Heart left ventricle (tissue), 16 donors: ENCODE measurements at regions not wholly inside any gene's neighbourhood (a gene's known extent, or its start where the extent isn't known, plus 50 kb on each side); places are given as distances from the start of the nearest gene placed in this dataset.

Experiments used
- ATAC-seq, 4 donors: fragments of 200-7000 bp; cut with Tn5 transposase; one replicate each; pipeline ENCODE4 v1.9.1; 2020 to 2022; ENCODE audit warnings: moderate library complexity in 4 of 4, mild to moderate bottlenecking in 3 of 4, moderate number of reproducible peaks in 1 of 4
- DNase-seq, 5 donors: peaks; one replicate each; pipeline ENCODE4 v3.0.0-alpha.2; 2020
- H3K27ac ChIP-seq, 12 donors: fragments of 200-600 bp; sonication (generic) in 4 of 12; one replicate each; pipeline versions ENCODE4 v1.5.0 to v1.8.0; 2016 to 2022; ENCODE audit warnings: mild to moderate bottlenecking in 2 of 12
- H3K27me3 ChIP-seq, 9 donors: fragments of 200-600 bp; sonication (generic) in 2 of 9; one replicate each; pipeline versions ENCODE4 v1.5.1 to v1.8.0; 2016 to 2022; ENCODE audit warnings: mild to moderate bottlenecking in 3 of 9
- H3K36me3 ChIP-seq, 9 donors: fragments of 200-600 bp; sonication (generic) in 2 of 9; one replicate each; pipeline versions ENCODE4 v1.5.0 to v1.8.0; 2018 to 2022; ENCODE audit warnings: mild to moderate bottlenecking in 2 of 9
- H3K4me1 ChIP-seq, 12 donors: fragments of 200-600 bp; sonication (generic) in 4 of 12; one replicate each; pipeline versions ENCODE4 v1.5.0 to v1.8.0; 2016 to 2022; ENCODE audit warnings: mild to moderate bottlenecking in 3 of 12
- H3K4me3 ChIP-seq, 12 donors: fragments of 200-600 bp; sonication (generic) in 4 of 12; one replicate each; pipeline versions ENCODE4 v1.5.0 to v1.8.0; 2017 to 2022; ENCODE audit warnings: mild to moderate bottlenecking in 9 of 12, moderate library complexity in 4 of 12
- H3K9me3 ChIP-seq, 12 donors: fragments of 200-600 bp; sonication (generic) in 4 of 12; one replicate each; pipeline versions ENCODE4 v1.5.0 to v1.8.0; 2016 to 2022; ENCODE audit warnings: mild to moderate bottlenecking in 1 of 12
- CTCF ChIP-seq, 12 donors: fragments of 200-600 bp; sonication (generic) in 4 of 12; IDR thresholded peaks; one replicate each; pipeline versions ENCODE4 v1.5.0 to v1.8.0; 2018 to 2022; ENCODE audit warnings: antibody characterized with exemption in 12 of 12, mild to moderate bottlenecking in 5 of 12
- POLR2A ChIP-seq, 2 donors: fragments of 450-650 bp; IDR thresholded peaks; one replicate each; pipeline ENCODE4 v1.6.1; 2017; ENCODE audit warnings: antibody characterized with exemption in 2 of 2, mild to moderate bottlenecking in 2 of 2, moderate library complexity in 2 of 2
- WGBS, 4 donors: extraction: QIAGEN DNeasy Blood & Tissue Kit in 2 of 4; methylation state at CpG; one replicate each; pipeline versions ENCODE4 v1.1.5 to v1.1.7; 2013 to 2018; 5-methylcytosine and 5-hydroxymethylcytosine counted together
- intact Hi-C, 10 donors: fragments of 100-400 bp; cut with DNase I; formaldehyde crosslinking; loops; one replicate each; pipeline versions ENCODE4 v1.11.1 to v1.14.2; 2022
- donor health status: ischemic (EF 13 %, LVEDD 7.1; RV severe dilation, severe dysfunction).
- donor health status: healthy with polysubstance abuse.
- donor health status: DM: no; HTN: yes; CAD: no.
- donor health status: DM: no; HTN: no; CAD: no.
- donor health status: ischemic (EF 25% LVEDD 6.9; RV normal size, moderate dysfunction).
- donor health status: ischemic (EF 25% LVEDD 5.7; RV mildly dilated, moderate dysfunction).
- donor health status: healthy.
- donor health status: DM: yes; HTN: yes; CAD: no.
- donor health status: ischemic (EF 35%, LVEDD 5.7; RV mildly dilated, moderate dysfunction).
- donor health status: nonischemic (EF 11% LVEDD 7.7; RV severe dilation, severe dysfunction).
- donor health status: DM: yes; HTN: yes; CAD: no.
- donor health status: PGD.
- donor health status: ischemic (EF 29% LVEDD 5.4; RV normal size, mild dysfunction).
- donor health status: nonischemic (EF 23%, LVEDD 6.1; RV moderate dilation, normal function).

- DNase-seq (no peak), ATAC-seq (no peak)
- no peaks in the 10 kb centered on the region for H3K4me1 ChIP-seq
- intact Hi-C loops = no loop called here
- TF ChIP-seq POLR2A (IDR thresholded peaks at IDR 0.05) (no peak), CTCF (IDR thresholded peaks at IDR 0.05) (no peak)
- WGBS, 4 donors = 56 to 58% (median 57%) methylated on average over 2 of the region's 2 CpGs
- H3K27ac ChIP-seq = no peak overlapping the region
- no peak overlapping the region for H3K4me3 ChIP-seq
- H3K27me3 ChIP-seq = no peaks in the 10 kb centered on the region
- no peaks in the 10 kb centered on the region for H3K36me3 ChIP-seq
- peaks cover 0 to 6% (median 0%) of the 10 kb centered on the region in 12 donors for H3K9me3 ChIP-seq
Measured at GRCh38 chr3:193096076-193096475, 144.9 kb upstream of the PLAAT1 start.

GRCh38 chr3:193114431-193115340 lies 126.3 kb upstream of the PLAAT1 start:
- no peaks in the 10 kb centered on the region for H3K4me1 ChIP-seq
- intact Hi-C loops = loop anchor here in 1 of 10 donors (10.0 kb wide), 1 partner anchor 460 kb away; no protein-coding TSS in a partner anchor
- 85 to 93% (median 89%) methylated on average over 10 of the region's 10 CpGs for WGBS, 4 donors
- ATAC-seq = no peak
- no peak for DNase-seq
- no peaks in the 10 kb centered on the region for H3K36me3 ChIP-seq
- peaks cover 0 to 9% (median 0%) of the 10 kb centered on the region in 12 donors for H3K9me3 ChIP-seq
- H3K4me3 ChIP-seq = no peak overlapping the region
- TF ChIP-seq CTCF (IDR thresholded peaks at IDR 0.05) (no peak), POLR2A (IDR thresholded peaks at IDR 0.05) (no peak)
- H3K27me3 ChIP-seq = no peaks in the 10 kb centered on the region
- H3K27ac ChIP-seq = no peak overlapping the region

GRCh38 chr3:193116871-193117270 lies 124.2 kb upstream of the PLAAT1 start:
- Histone ChIP-seq H3K27ac (no peak overlapping the region), H3K4me1 (no peaks in the 10 kb centered on the region), H3K27me3 (no peaks in the 10 kb centered on the region), H3K4me3 (no peak overlapping the region), H3K36me3 (no peaks in the 10 kb centered on the region), H3K9me3 (peaks cover 0 to 6% (median 0%) of the 10 kb centered on the region in 12 donors)
- intact Hi-C loops = loop anchor here in 1 of 10 donors (10.0 kb wide), 1 partner anchor 462 kb away; no protein-coding TSS in a partner anchor
- ATAC-seq (no peak), DNase-seq (no peak)
- TF ChIP-seq POLR2A (IDR thresholded peaks at IDR 0.05) = no peak
- no peak for TF ChIP-seq CTCF (IDR thresholded peaks at IDR 0.05)
- WGBS, 4 donors = 85 to 89% (median 88%) methylated on average over 2 of the region's 2 CpGs

GRCh38 chr3:193118907-193119306 lies 122.1 kb upstream of the PLAAT1 start:
- no peak for ATAC-seq
- H3K9me3 ChIP-seq = peaks cover 0 to 6% (median 0%) of the 10 kb centered on the region in 12 donors
- H3K4me1 ChIP-seq = no peaks in the 10 kb centered on the region
- TF ChIP-seq POLR2A (IDR thresholded peaks at IDR 0.05) (no peak), CTCF (IDR thresholded peaks at IDR 0.05) (no peak)
- H3K27me3 ChIP-seq = no peaks in the 10 kb centered on the region
- no peak overlapping the region for H3K4me3 ChIP-seq
- WGBS, 4 donors = 70 to 93% (median 74%) methylated on average over 1 of the region's 1 CpG
- intact Hi-C loops = loop anchor here in 1 of 10 donors (10.0 kb wide), 1 partner anchor 464 kb away; no protein-coding TSS in a partner anchor
- no peaks in the 10 kb centered on the region for H3K36me3 ChIP-seq
- DNase-seq = no peak
- H3K27ac ChIP-seq = no peak overlapping the region
